LHCN-M2 (cell line): ENCODE measurements at regions not wholly inside any gene's neighbourhood (a gene's known extent, or its start where the extent isn't known, plus 50 kb on each side); places are given as distances from the start of the nearest gene placed in this dataset.
"Not testable (repeated sequence)": the region's sequence is repeated elsewhere in the genome, so short reads cannot be mapped to it uniquely, and the experiment has no call there.

Source experiments
- DNase-seq: peaks from one replicate; pipeline ENCODE4 v3.0.0-alpha.2; 2012; ENCODE audit warnings: low read depth

DNA sequence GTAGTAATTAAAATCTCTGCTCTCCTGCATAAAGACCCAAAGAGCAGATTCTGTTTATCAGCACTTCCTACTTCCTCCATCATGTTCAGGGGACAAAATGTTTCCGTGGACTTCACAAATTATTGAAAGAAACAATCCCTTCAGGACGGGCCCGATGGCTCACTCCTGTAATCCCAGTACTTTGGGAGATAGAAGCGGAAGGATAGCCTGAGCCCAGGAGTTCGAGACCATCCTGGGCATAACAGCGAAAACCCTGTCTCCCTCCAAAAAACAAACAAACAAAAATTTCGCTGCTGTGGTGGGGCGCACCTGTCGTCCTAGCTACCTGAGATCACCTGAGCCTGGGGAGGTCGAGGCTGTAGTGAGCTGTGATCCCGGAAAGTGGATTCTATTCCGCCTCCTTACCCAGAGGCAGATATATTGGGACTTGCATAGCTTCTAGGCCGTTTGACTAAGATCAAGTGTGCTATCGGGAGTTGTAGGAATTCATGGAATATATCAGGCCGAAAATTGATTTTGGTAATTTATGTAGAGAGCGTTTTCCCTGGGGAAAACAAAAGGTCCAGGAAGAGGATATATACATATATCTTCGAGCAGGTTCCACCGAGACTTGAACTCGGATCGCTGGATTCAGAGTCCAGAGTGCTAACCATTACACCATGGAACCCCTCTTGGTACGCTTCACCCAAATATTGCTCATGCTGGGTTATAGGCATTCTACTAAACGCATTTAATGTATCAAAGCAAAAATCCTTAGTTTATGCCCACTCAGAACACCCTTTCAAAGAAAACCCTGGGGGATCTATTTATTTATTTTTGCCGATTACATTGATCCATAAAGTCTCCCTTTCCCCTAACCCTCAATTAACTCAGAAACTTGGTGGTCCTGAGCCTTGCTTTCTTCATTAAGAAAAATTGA lies 74.5 kb upstream of the ZNF184 start:
- peak; percentile 69 for DNase-seq

DNA sequence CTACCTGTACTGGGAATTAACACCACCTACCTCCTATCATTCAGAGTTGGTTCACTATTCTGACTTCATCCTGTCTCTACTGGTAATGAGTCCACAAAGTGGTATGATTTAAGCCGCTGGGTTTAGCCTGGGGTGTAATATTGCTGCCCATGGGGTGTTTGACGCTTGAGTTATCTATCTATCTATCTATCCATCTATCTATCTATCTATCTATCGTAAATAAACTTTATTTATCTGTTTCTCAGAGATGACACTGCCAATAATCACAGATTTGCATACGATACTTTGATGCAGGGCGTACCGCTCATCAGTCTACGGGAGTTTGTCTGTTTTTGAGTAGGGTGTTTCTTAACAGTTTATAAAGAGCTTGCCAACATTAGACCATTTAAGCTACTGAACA lies 73.6 kb upstream of the ZNF184 start:
- DNase-seq: no peak

DNA sequence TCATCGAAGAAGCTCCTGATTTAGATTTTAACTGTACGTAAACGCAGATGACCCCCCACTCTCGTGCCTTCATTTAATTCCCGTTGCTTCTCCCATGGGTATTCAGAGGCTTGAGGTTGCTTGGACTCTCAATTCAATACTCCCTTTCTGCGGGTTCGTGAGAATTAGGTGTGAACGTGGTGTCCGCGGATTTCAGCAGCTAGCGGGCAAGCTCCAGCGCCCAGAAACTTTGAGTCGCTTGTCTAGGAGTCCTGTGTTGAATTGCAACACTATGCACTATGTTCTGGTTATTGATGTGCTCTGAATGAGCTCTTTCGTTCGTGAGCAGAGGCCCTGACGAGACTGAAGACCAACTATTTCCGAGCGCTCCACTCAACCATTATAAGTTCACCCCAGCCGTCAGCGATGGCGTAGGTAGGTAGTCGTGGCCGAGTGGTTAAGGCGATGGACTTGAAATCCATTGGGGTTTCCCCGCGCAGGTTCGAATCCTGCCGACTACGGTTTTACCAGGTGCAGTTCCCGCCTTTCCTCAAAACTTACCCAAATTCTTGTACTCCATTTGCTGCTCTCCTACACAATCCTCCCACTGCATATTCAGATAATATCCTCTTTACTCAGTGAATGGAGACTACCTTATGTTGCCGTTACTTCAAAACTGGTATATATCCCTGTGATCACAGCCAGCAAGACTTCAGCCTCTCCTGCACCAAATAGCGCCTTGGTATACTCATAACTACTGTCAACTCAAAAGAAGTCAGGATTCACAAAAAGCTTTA lies 72.6 kb upstream of the ZNF184 start:
- DNase-seq: peak; percentile 64

DNA sequence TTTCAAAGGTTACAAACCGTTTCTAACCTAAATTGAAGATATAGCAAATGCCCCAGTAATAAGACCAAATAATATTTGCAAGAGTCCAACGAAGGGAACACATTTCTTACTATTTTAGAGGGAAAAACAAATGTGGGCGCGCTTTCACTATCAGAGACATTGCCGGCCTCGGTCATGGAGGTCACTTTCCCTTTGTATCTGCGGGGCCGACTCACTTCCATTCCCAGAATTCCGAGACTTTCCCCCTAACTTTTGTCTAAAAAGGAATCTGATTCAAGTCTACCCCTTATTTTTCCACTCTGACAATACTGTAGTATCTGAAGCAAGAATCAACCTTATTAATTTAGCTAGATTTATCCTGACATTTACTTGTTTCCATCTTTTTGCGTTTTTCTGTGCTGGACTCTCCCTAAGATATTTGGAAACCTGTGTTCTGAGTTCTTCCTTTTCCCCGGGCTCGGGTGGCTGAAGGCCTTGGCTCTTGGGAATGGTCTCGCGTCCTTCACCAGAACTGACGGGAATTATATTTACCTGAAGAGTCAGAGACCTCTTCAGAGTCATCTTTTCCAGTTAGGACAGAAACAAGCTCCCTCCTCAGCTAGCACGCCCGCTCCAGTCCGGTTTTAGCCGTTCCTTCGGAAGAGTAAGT lies 71.8 kb upstream of the ZNF184 start:
- no peak for DNase-seq

DNA sequence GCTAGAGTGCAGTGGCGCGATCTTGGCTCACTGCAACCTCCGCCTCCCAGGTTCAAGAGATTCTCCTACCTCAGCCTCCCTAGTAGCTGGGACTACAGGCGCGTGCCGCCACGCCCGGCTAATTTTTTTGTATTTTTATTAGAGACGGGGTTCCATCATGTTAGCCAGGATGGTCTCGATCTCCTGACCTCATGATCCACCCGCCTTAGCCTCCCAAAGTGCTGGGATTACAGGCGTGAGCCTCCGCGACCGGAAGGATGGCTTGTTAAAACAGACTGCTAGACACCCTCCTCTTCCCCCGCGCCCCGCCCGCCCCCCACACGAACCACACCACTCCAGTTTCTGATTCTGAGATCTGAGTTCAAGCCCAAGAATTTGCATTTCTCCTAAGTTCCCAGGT lies 71.2 kb upstream of the ZNF184 start:
- not testable (repeated sequence) for DNase-seq

DNA sequence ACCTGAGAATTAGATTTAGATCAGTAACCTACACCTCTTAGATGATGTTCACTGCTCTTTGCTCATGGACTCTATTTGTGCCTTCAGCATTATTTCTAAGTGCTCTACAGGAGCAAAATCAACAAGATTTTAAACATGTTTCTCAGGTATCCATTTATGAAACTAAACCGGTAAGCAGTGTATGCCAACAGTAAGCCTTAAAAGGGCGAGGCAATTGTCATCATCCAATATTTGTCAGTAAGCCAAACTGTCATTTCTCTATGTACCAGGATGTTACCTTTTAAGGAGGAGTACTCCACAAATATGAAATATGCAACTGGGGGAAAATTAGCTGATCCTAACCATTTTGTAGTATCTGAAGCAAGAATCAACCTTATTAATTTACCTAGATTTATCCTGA lies 69.6 kb upstream of the ZNF184 start:
- no peak for DNase-seq

DNA sequence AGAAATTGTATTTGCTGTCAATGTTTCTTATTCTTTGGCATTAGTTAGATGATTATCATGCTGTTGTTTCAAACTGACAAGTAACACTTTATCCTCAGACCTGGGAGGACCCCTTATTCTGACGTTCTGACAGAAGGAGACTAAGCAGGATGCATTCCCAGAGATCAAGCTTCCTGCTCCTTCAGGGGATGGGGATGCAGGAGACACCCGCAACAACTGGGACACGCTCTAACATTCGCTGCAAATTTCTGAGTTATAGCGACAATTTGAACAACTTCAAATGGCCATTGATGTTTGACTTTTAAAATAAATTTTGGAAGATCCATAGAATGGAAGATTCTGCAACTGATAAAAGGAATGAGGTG lies 69.0 kb upstream of the ZNF184 start:
- DNase-seq: no peak

DNA sequence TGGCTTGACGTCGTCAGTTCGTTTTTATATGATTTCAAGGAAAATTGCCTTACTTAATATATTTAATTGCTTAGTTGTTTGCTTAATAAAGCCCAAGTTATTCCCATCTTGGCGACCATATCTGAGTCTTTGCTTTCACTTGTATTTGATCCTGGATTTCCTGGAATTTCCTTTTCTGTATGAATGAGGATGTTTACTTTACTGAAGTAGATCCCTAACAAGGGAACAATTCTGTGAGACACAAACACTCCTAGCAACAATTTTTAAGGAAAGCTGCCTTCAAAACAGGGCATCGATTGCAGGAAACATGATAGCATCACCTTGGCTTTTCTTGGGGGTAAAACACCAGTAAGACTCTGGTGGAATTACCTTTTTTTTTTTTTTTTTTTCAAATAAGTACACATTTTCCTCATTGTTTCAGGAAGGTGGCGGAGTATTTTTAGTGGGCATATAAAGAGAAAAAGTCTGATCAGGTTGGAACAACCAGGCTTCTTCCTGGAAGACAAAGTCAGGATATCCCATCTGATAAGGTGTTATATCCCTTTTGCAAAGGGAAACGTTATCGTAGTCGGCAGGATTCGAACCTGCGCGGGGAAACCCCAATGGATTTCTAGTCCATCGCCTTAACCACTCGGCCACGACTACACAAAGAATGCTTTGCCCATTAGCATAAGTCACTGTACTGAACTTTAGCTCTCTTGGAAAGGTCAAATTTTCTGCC lies 68.5 kb upstream of the ZNF184 start:
- peak; percentile 31 for DNase-seq

DNA sequence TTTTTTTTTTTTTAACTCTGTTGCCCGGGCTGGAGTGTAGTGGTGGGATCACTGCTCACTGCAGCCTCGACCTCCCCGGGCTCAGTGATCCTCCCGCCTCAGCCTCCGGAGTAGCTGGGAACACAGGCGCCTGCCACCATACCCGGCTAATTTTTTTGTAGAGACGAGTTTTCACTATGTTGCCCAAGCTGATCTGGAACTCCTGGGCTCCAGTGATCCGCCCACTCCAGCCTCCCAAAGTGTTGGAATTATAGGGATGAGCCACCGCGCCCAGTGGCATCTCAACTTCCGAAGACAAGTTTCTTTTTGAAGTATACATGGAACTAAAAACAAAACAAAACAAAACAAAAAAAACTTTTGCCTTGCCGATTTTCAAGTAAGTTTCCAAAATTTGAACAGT lies 66.6 kb upstream of the ZNF184 start:
- DNase-seq: no peak

DNA sequence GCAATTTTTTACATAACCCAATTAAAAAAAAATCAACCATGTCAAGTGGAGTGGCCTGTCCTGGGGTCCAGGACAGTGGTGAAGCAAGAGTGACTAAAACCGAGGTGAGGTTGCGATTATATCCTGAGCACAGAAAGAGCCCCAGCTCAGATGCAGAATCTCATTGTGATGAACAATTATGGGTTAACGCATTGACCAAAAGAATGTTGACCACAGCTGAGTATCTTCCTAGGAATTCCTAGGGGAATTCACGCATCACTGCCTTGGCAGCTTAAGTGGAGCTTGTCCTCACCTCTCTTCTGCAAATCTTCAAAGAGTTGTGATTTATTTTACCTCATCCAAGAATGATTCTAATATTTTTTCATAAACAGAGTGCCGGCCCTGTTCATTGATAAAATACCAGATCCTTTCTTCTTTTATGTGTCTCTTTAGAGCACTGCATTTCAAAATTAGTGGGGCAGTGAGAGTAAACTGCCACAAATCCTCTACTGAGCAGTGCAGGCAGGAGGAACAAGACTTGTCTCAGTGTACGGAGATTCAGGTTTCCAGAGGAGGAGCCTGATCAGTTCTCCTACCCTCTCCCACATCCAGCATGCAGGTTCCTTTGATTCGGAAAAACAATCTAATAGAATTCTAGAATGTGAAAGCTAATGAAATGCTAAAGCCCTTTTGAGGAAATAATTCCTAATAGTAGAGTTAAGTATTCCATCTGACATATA lies 60.1 kb upstream of the ZNF184 start:
- DNase-seq: peak; percentile 31

DNA sequence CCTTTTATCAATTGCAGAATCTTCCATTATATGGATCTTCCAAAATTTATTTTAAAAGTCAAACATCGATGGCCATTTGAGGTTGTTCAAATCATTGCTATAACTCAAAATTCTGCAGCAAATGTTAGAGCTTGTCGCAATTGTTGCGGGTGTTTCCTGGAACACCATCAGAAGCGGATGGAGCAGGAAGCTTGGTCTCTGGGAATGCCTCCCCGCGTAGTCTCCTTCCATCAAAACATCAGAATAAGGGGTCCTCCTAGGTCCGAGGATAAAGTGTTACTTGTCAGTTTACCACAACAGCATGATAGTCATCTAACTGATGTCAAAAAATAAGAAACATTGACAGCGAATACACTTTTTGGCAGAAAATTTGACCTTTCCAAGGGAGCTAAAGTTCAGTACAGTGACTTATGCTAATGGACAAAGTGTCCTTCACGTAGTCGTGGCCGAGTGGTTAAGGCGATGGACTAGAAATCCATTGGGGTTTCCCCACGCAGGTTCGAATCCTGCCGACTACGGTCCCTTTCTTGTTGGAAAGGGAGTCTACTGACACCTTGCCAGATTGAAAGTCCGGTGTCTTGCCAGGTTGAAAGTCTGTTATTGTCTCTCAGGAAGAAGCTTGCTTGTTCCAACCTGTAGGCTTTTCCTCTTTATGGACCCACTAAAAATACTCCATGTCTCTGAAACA lies 59.0 kb upstream of the ZNF184 start:
- DNase-seq: no peak

DNA sequence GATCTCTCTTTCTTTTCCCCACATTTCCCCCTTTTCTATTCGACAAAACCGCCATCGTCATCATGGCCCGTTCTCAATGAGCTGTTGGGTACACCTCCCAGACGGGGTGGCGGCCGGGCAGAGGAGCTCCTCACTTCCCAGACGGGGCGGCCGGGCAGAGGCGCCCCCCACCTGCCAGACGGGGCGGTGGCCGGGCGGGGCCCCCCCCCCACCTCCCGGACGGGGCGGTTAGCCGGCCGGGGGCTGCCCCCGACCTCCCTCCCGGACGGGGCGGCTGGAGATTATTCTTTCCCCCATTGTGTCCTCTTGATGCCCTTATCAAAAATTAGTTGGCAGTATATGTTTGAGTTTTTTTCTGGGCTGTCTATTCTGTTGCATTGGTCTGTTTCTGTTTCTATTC lies 56.9 kb upstream of the ZNF184 start:
- not testable (repeated sequence) for DNase-seq

DNA sequence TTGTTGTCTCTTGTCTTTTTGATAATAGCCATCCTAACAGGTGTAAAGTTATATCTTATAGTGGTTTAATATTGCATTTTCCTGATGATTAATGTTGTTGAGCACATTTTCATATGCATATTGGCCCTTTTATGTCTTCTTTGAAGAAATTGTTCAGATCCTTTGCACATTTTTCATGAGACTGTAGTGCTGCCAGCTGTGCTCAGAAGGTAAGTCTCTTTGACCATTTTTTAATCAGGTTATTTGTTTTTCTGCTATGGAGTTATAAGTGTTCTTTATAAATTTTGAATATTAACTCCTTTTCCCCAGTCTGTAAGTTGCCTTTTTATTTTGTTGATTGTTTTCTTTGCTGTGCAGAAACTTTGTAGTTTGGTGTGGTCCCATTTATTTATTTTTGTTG lies 55.8 kb upstream of the ZNF184 start:
- no peak for DNase-seq
